T-cell (primary cell): ENCODE measurements at regions not wholly inside any gene's neighbourhood (a gene's known extent, or its start where the extent isn't known, plus 50 kb on each side); places are given as distances from the start of the nearest gene placed in this dataset.
A peak's percentile ranks its signal among the peaks of the same experiment; 100 is the strongest.

Experiments used
- ATAC-seq, 4 experiments: fragments of 200-7000 bp in 3 of 4; fragments of 150-1000 bp in 1 of 4; cut with Tn5 transposase; replicated peaks in 1 of 4; 1 replicate in 3 of 4; 2 replicates in 1 of 4; pipeline ENCODE4 v1.10.0; 2021; ENCODE audit warnings: moderate library complexity in 3 of 4, mild to moderate bottlenecking in 2 of 4, moderate number of reproducible peaks in 1 of 4
- CTCF ChIA-PET, 2 donors: fragments of 300-600 bp; sonication (Branson Sonifier 250); formaldehyde crosslinking; loops; one replicate each; lab custom pipeline; 2022; ENCODE audit warnings: antibody characterized with exemption in 2 of 2; lab: Charles Lee
- POLR2A ChIA-PET, 2 donors: fragments of 300-600 bp; sonication (Branson Sonifier 250); formaldehyde crosslinking; loops; one replicate each; lab custom pipeline; 2022; ENCODE audit warnings: antibody characterized with exemption in 2 of 2; lab: Charles Lee
- DNase-seq, 35 experiments: peaks; one replicate each; pipeline versions ENCODE4 v3.0.0 to v3.0.0-alpha.2; 2013 to 2023
- H3K27ac ChIP-seq: one replicate; pipeline ENCODE4 v1.5.1; 2013; ENCODE audit warnings: low read length
- H3K27me3 ChIP-seq, 2 experiments: replicated peaks in 1 of 2; 1 replicate in 1 of 2; 2 replicates in 1 of 2; pipeline versions ENCODE4 v1.6.1 to v1.7.0; 2013; ENCODE audit warnings: low read length in 1 of 2, mixed read lengths in 1 of 2; ENCODE audit not compliant: control insufficient read depth in 2 of 2, insufficient read depth in 2 of 2; ENCODE audit errors: extremely low read depth in 1 of 2
- H3K36me3 ChIP-seq, 2 donors: 1 replicate in 1 of 2; 2 replicates in 1 of 2; pipeline versions ENCODE4 v1.6.1 to v1.7.0; 2013; ENCODE audit warnings: low read length in 1 of 2; ENCODE audit not compliant: control insufficient read depth in 2 of 2, insufficient read depth in 1 of 2; ENCODE audit errors: extremely low read depth in 1 of 2
- H3K4me1 ChIP-seq, 2 experiments: 1 replicate in 1 of 2; 2 replicates in 1 of 2; pipeline versions ENCODE4 v1.6.1 to v1.7.0; 2013; ENCODE audit warnings: low read length in 2 of 2, mixed read lengths in 1 of 2; ENCODE audit not compliant: insufficient read depth in 2 of 2, control insufficient read depth in 1 of 2; ENCODE audit errors: extremely low read depth in 1 of 2
- H3K4me3 ChIP-seq, 2 donors: 1 replicate in 1 of 2; 2 replicates in 1 of 2; pipeline versions ENCODE4 v1.5.1 to v1.7.0; 2013; ENCODE audit warnings: mild to moderate bottlenecking in 2 of 2, low read length in 1 of 2, moderate library complexity in 1 of 2; ENCODE audit not compliant: control insufficient read depth in 1 of 2; ENCODE audit errors: extremely low read depth in 1 of 2
- H3K9me3 ChIP-seq: 2 replicates; pipeline ENCODE4 v1.7.0; 2013
- H3K27ac Mint-ChIP-seq, 2 donors: one replicate each; pipeline ENCODE4 v1.8.0; 2020 to 2021; ENCODE audit warnings: mild to moderate bottlenecking in 2 of 2, mixed read lengths in 2 of 2
- H3K27me3 Mint-ChIP-seq, 2 donors: one replicate each; pipeline ENCODE4 v1.8.0; 2021 to 2022; ENCODE audit warnings: mixed read lengths in 2 of 2
- H3K36me3 Mint-ChIP-seq: one replicate; pipeline ENCODE4 v1.8.0; 2021; ENCODE audit warnings: mixed read lengths
- H3K4me1 Mint-ChIP-seq, 3 donors: one replicate each; pipeline ENCODE4 v1.8.0; 2020 to 2022; ENCODE audit warnings: mixed read lengths in 3 of 3, mild to moderate bottlenecking in 1 of 3
- H3K4me3 Mint-ChIP-seq, 3 donors: one replicate each; pipeline ENCODE4 v1.8.0; 2020 to 2022; ENCODE audit warnings: mild to moderate bottlenecking in 3 of 3, mixed read lengths in 3 of 3, moderate library complexity in 3 of 3
- H3K9me3 Mint-ChIP-seq, 3 donors: one replicate each; pipeline ENCODE4 v1.8.0; 2020 to 2022; ENCODE audit warnings: mixed read lengths in 3 of 3
- WGBS: methylation state at CpG from one replicate; pipeline ENCODE4 v1.1.5; 2013; ENCODE audit warnings: missing lambda C conversion rate; ENCODE audit not compliant: insufficient coverage; 5-methylcytosine and 5-hydroxymethylcytosine counted together

DNA sequence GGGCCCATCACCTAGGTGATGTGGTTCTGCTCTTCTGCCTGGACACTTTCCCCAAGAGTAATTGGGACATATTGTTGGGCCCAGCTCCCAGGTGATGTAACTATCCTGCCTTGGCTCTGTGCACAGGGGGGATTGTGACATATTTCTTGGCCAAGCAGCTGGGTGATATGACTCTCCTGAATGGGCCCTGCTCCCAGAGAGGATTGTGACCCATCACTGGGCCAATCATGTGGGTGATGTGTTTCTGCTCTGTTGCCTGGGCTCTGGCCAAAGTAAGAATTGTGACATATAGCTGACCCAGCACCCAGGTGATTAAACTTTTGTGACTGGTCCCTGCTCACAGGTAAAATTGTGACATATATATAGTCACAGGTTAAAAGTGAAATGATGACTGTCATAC lies 1904.9 kb downstream of the TP53TG3F start:
- ChIA-PET POLR2A (no interaction called here), CTCF (no interaction called here)
- Histone ChIP-seq H3K4me3 (no peak overlapping the region), H3K27me3 (no peaks in the 10 kb centered on the region), H3K4me1 (no peaks in the 10 kb centered on the region), H3K9me3 (peaks cover 2% of the 10 kb centered on the region), H3K27ac (no peak overlapping the region), H3K36me3 (no peaks in the 10 kb centered on the region)
- H3K27me3 Mint-ChIP-seq = no peaks in the 10 kb centered on the region
- DNase-seq (no peak), ATAC-seq (no peak)
- H3K4me1 Mint-ChIP-seq = no peaks in the 10 kb centered on the region
- no peak overlapping the region for H3K27ac Mint-ChIP-seq
- H3K4me3 Mint-ChIP-seq = no peak overlapping the region
- peaks cover 22 to 39% (median 28%) of the 10 kb centered on the region in 3 donors for H3K9me3 Mint-ChIP-seq
- H3K36me3 Mint-ChIP-seq = no peaks in the 10 kb centered on the region

DNA sequence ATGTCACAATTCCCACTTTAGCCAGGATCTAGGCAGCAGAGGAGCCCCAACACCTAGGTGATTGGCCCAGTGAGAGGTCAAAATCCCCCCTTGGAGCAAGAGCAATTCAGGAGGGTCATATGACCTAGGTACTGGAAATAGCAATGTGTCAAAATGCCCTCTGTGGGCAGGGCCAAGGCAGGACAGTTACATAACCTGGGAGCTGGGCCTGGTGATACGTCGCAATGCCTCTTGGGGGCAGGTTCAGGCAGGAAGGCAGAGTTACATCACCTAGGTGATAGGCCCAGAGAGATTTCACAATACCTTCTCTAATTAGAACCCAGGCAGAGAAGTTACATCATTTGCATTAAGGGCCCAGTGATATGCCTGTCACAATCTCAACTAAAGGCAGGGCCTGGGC lies 1906.3 kb downstream of the TP53TG3F start:
- Histone ChIP-seq H3K27me3 (no peaks in the 10 kb centered on the region), H3K27ac (no peak overlapping the region), H3K4me1 (no peaks in the 10 kb centered on the region), H3K36me3 (no peaks in the 10 kb centered on the region), H3K4me3 (no peak overlapping the region), H3K9me3 (peaks cover 2% of the 10 kb centered on the region)
- no peaks in the 10 kb centered on the region for H3K36me3 Mint-ChIP-seq
- H3K9me3 Mint-ChIP-seq = peaks cover 26 to 48% (median 32%) of the 10 kb centered on the region in 3 donors
- DNase-seq = no peak
- WGBS = 86% methylated on average over 2 of the region's 2 CpGs
- no peak overlapping the region for H3K4me3 Mint-ChIP-seq
- ChIA-PET CTCF (no interaction called here), POLR2A (no interaction called here)
- no peak overlapping the region for H3K27ac Mint-ChIP-seq
- no peaks in the 10 kb centered on the region for H3K27me3 Mint-ChIP-seq
- H3K4me1 Mint-ChIP-seq = no peaks in the 10 kb centered on the region
- no peak for ATAC-seq

GRCh38 chr16:35370617-35371016 lies 1911.2 kb downstream of the TP53TG3F start:
- CTCF ChIA-PET = no interaction called here
- Histone ChIP-seq H3K4me3 (no peak overlapping the region), H3K4me1 (no peaks in the 10 kb centered on the region), H3K27ac (no peak overlapping the region), H3K36me3 (no peaks in the 10 kb centered on the region), H3K9me3 (peaks cover 2% of the 10 kb centered on the region), H3K27me3 (no peaks in the 10 kb centered on the region)
- H3K36me3 Mint-ChIP-seq = no peaks in the 10 kb centered on the region
- no peak overlapping the region for H3K27ac Mint-ChIP-seq
- no peak for ATAC-seq
- no peak for DNase-seq
- peaks cover 9 to 41% (median 35%) of the 10 kb centered on the region in 3 donors for H3K9me3 Mint-ChIP-seq
- H3K27me3 Mint-ChIP-seq = no peaks in the 10 kb centered on the region
- H3K4me3 Mint-ChIP-seq = no peak overlapping the region
- no peaks in the 10 kb centered on the region for H3K4me1 Mint-ChIP-seq
- WGBS = no CpG with 5 or more reads among the region's 1 CpG
- POLR2A ChIA-PET = no interaction called here

- H3K36me3 Mint-ChIP-seq = no peaks in the 10 kb centered on the region
- no peaks in the 10 kb centered on the region for H3K4me1 ChIP-seq
- no CpG with 5 or more reads among the region's 2 CpGs for WGBS
- no peaks in the 10 kb centered on the region for H3K27me3 ChIP-seq
- no peak overlapping the region for H3K4me3 ChIP-seq
- H3K27me3 Mint-ChIP-seq = no peaks in the 10 kb centered on the region
- H3K36me3 ChIP-seq = no peaks in the 10 kb centered on the region
- H3K4me1 Mint-ChIP-seq = no peaks in the 10 kb centered on the region
- H3K27ac Mint-ChIP-seq = no peak overlapping the region
- POLR2A ChIA-PET = no interaction called here
- ATAC-seq = no peak
- CTCF ChIA-PET = no interaction called here
- H3K9me3 Mint-ChIP-seq = peaks cover 17 to 29% (median 29%) of the 10 kb centered on the region in 3 donors
- no peak overlapping the region for H3K27ac ChIP-seq
- no peaks in the 10 kb centered on the region for H3K9me3 ChIP-seq
- no peak overlapping the region for H3K4me3 Mint-ChIP-seq
- DNase-seq = no peak
These were observed 1917.7 kb downstream of the TP53TG3F start for GRCh38 chr16:35377142-35377541.

DNA sequence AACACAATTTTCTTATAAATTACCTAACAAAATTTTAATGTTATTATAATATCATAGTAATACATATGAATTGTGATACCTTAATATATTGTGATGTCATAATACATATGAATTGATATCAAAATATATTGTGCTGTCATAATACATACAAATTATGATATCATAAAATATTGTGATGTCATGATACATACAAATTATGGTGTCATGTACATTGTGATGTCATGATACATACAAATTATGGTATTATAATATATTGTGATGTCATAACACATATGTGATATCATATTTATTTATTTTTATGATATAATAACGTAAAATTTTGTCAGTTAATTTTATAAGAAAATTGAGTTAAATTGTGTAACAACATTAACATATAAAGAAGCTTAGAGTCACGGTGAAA lies 1927.2 kb downstream of the TP53TG3F start:
- Mint-ChIP-seq H3K9me3 (peaks cover 18 to 43% (median 26%) of the 10 kb centered on the region in 3 donors), H3K4me1 (no peaks in the 10 kb centered on the region), H3K4me3 (no peak overlapping the region), H3K27ac (no peak overlapping the region), H3K36me3 (no peaks in the 10 kb centered on the region), H3K27me3 (no peaks in the 10 kb centered on the region)
- ChIA-PET POLR2A (no interaction called here), CTCF (no interaction called here)
- Histone ChIP-seq H3K36me3 (no peaks in the 10 kb centered on the region), H3K27me3 (no peaks in the 10 kb centered on the region), H3K4me3 (no peak overlapping the region), H3K4me1 (no peaks in the 10 kb centered on the region), H3K27ac (no peak overlapping the region), H3K9me3 (no peaks in the 10 kb centered on the region)
- WGBS = no CpG with 5 or more reads among the region's 2 CpGs
- ATAC-seq (no peak), DNase-seq (no peak)

DNA sequence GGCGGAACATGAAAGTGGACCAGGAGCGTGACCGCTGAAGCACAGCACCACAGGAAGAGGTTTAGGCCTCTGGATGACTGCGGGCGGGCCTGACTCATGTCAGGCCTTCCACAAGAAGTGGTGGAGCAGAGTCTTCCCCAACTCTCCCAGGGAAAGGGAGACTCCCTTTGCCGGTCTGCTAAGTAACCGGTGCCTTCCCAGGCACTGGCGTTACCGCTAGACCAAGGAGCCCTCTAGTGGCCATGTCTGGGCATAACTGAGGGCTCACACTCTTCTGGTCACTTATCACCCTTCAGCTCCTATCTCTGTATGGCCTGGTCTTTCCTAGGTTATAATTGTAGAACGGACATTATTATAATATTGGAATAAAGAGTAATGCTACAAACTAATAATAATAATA lies 1931.9 kb downstream of the TP53TG3F start:
- no peaks in the 10 kb centered on the region for H3K9me3 ChIP-seq
- POLR2A ChIA-PET = no interaction called here
- CTCF ChIA-PET = interaction anchor here in 1 of 2 donors (0.6 kb wide), 1 partner anchor 170 kb away, joined by 7 read pairs; no protein-coding TSS in a partner anchor
- no peak for ATAC-seq
- no peaks in the 10 kb centered on the region for H3K36me3 ChIP-seq
- Mint-ChIP-seq H3K4me1 (no peaks in the 10 kb centered on the region), H3K36me3 (no peaks in the 10 kb centered on the region), H3K27me3 (no peaks in the 10 kb centered on the region), H3K27ac (no peak overlapping the region), H3K4me3 (no peak overlapping the region), H3K9me3 (peaks cover 12 to 25% (median 18%) of the 10 kb centered on the region in 3 donors)
- no peak overlapping the region for H3K4me3 ChIP-seq
- 65% methylated on average over 7 of the region's 10 CpGs for WGBS
- no peaks in the 10 kb centered on the region for H3K27me3 ChIP-seq
- H3K27ac ChIP-seq = no peak overlapping the region
- DNase-seq = peak in 1 of 35 experiments; percentile 60
- no peaks in the 10 kb centered on the region for H3K4me1 ChIP-seq

DNA sequence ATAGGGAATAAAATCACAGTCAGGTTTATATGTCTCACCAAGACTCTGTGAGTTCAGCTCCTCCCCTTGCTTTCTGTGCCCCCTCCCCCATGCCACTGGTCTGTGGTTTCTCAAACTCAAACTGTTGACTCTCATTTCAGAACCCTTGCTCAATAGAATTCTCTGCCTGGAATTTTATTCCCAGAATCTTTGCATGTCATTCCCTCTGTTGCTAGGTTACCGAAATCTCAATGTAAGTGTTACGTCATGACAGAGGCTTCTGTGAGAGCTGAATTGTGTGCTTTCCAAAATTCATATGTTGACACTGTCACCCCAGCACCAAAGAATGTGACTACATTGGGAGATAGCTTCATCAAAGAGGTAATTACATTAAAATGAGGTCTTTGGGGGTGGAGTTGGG lies 1938.8 kb downstream of the TP53TG3F start:
- H3K36me3 Mint-ChIP-seq = no peaks in the 10 kb centered on the region
- Histone ChIP-seq H3K27ac (no peak overlapping the region), H3K4me3 (no peak overlapping the region), H3K27me3 (no peaks in the 10 kb centered on the region), H3K36me3 (no peaks in the 10 kb centered on the region), H3K4me1 (no peaks in the 10 kb centered on the region), H3K9me3 (no peaks in the 10 kb centered on the region)
- ChIA-PET CTCF (no interaction called here), POLR2A (no interaction called here)
- H3K9me3 Mint-ChIP-seq = peaks cover 8 to 22% (median 13%) of the 10 kb centered on the region in 3 donors
- ATAC-seq = no peak
- no peak for DNase-seq
- no peaks in the 10 kb centered on the region for H3K27me3 Mint-ChIP-seq
- no peak overlapping the region for H3K4me3 Mint-ChIP-seq
- no peak overlapping the region for H3K27ac Mint-ChIP-seq
- no peaks in the 10 kb centered on the region for H3K4me1 Mint-ChIP-seq
- WGBS = no CpG with 5 or more reads among the region's 2 CpGs
